ACC112 (cell line): ENCODE measurements at regions not wholly inside any gene's neighbourhood (a gene's known extent, or its start where the extent isn't known, plus 50 kb on each side); places are given as distances from the start of the nearest gene placed in this dataset.

Experiments used
- H2AFZ ChIP-seq: fragments of 200-600 bp; sonication (generic); one replicate; pipeline ENCODE4 v1.6.0; 2017; ENCODE audit warnings: antibody characterized with exemption, low read length; ENCODE audit not compliant: unreplicated experiment
- H3K27ac ChIP-seq: fragments of 200-600 bp; sonication (generic); 2 replicates; pipeline ENCODE4 v1.5.1; 2014; ENCODE audit warnings: low read depth, mild to moderate bottlenecking, antibody characterized with exemption, low read length, moderate library complexity
- H3K27me3 ChIP-seq: fragments of 200-600 bp; sonication (generic); 2 replicates; pipeline ENCODE4 v1.6.1; 2014; ENCODE audit warnings: mild to moderate bottlenecking, antibody characterized with exemption, low read length, moderate library complexity, mixed read lengths; ENCODE audit not compliant: insufficient read depth
- H3K36me3 ChIP-seq: fragments of 200-600 bp; sonication (generic); 2 replicates; pipeline ENCODE4 v1.6.1; 2016; ENCODE audit warnings: mild to moderate bottlenecking, antibody characterized with exemption, low read length, moderate library complexity, mixed read lengths; ENCODE audit not compliant: insufficient read depth
- H3K4me1 ChIP-seq: fragments of 200-600 bp; sonication (generic); one replicate; pipeline ENCODE4 v1.6.1; 2016; ENCODE audit warnings: low read length, mixed read lengths; ENCODE audit not compliant: insufficient read depth, unreplicated experiment, control insufficient read depth
- H3K4me3 ChIP-seq: fragments of 200-600 bp; sonication (generic); 2 replicates; pipeline ENCODE4 v1.5.1; 2014; ENCODE audit warnings: mild to moderate bottlenecking, low read depth, low read length
- H3K79me2 ChIP-seq: fragments of 200-600 bp; sonication (generic); one replicate; pipeline ENCODE4 v1.6.0; 2016; ENCODE audit warnings: low read length; ENCODE audit not compliant: control insufficient read depth, unreplicated experiment, insufficient read depth

- Histone ChIP-seq H3K27me3 (no peaks in the 10 kb centered on the region), H3K36me3 (no peaks in the 10 kb centered on the region), H3K27ac (no peak overlapping the region), H2AFZ (no peak overlapping the region), H3K79me2 (no peaks in the 10 kb centered on the region), H3K4me3 (no peak overlapping the region), H3K4me1 (no peaks in the 10 kb centered on the region)
Measured at GRCh38 chr4:45063696-45064095, 337.3 kb upstream of the GNPDA2 start.

- Histone ChIP-seq H3K36me3 (no peaks in the 10 kb centered on the region), H3K27ac (no peak overlapping the region), H2AFZ (no peak overlapping the region), H3K4me1 (no peaks in the 10 kb centered on the region), H3K4me3 (no peak overlapping the region), H3K27me3 (no peaks in the 10 kb centered on the region), H3K79me2 (no peaks in the 10 kb centered on the region)
Measured at GRCh38 chr4:45062935-45063545, 336.7 kb upstream of the GNPDA2 start.

GRCh38 chr4:45043911-45044310 lies 317.6 kb upstream of the GNPDA2 start:
- H2AFZ ChIP-seq: no peak overlapping the region
- H3K4me3 ChIP-seq: no peak overlapping the region
- H3K4me1 ChIP-seq: no peaks in the 10 kb centered on the region
- H3K79me2 ChIP-seq: no peaks in the 10 kb centered on the region
- no peak overlapping the region for H3K27ac ChIP-seq
- H3K27me3 ChIP-seq: no peaks in the 10 kb centered on the region
- H3K36me3 ChIP-seq: no peaks in the 10 kb centered on the region

DNA sequence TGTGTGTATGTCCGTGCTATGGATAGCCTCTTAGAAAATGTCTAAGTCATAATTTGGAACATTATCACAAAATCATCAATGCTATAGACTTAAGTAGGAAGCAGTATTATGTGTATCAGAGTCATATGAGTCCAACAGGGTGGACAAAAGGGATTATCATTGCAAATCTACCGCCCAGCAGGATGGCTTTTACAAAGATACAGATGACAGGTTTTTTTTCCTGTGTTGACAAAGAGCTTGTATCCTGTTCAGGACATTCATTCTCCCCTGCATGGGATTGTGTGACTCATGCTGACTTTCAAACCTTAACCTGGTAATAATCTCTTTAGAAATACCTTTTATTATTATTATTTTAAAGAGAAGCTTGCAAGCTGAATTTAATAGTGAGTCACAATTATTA lies 310.3 kb upstream of the GNPDA2 start:
- Histone ChIP-seq H3K36me3 (no peaks in the 10 kb centered on the region), H3K27me3 (no peaks in the 10 kb centered on the region), H3K4me1 (no peaks in the 10 kb centered on the region), H3K27ac (no peak overlapping the region), H3K4me3 (no peak overlapping the region), H2AFZ (no peak overlapping the region), H3K79me2 (no peaks in the 10 kb centered on the region)

- Histone ChIP-seq H3K4me3 (no peak overlapping the region), H3K27ac (no peak overlapping the region), H3K4me1 (no peaks in the 10 kb centered on the region), H3K27me3 (no peaks in the 10 kb centered on the region), H3K36me3 (no peaks in the 10 kb centered on the region), H3K79me2 (no peaks in the 10 kb centered on the region), H2AFZ (no peak overlapping the region)
Measured at GRCh38 chr4:45033676-45034419, 307.5 kb upstream of the GNPDA2 start.

DNA sequence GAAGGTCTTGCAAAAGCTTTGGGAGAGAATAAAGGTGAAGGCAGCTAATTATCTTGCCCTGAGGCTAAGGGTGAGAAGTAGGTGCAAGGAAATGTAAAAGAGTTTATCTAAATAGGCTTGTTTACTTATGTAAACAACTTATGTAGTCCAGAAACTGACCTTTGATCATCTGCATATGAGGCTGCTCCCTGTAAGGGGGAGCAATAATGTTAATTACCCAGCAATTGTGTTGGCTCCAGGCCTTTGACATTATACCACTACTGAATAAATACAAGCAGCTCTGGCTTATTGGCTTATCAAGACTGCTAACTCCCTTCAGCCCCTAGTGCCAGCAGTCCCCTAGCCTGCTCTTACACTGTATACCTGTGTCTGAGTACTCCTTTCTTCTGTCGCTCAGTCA lies 303.7 kb upstream of the GNPDA2 start:
- H3K27ac ChIP-seq: no peak overlapping the region
- H3K79me2 ChIP-seq: no peaks in the 10 kb centered on the region
- H3K4me3 ChIP-seq: no peak overlapping the region
- no peaks in the 10 kb centered on the region for H3K36me3 ChIP-seq
- H3K27me3 ChIP-seq: no peaks in the 10 kb centered on the region
- no peak overlapping the region for H2AFZ ChIP-seq
- H3K4me1 ChIP-seq: no peaks in the 10 kb centered on the region

DNA sequence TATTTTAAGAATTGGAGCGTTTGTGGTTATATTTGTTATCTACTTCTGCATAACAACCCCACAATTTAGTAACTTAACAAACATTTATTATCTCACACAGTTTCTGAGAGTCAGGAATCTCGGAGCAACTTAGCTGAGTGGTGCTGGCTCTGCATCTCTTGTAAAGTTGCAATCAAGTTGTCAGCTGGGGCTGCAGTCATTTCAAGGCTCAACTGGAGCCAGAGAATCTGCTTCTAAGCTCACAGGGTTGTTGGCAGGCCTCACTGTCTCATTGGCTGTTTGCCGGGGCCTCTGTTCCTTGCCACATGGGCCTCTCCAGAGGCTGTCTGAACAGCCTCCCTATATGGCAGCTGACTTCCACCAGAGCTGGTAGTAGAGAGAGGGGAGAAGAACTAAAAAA lies 281.2 kb upstream of the GNPDA2 start:
- H3K27me3 ChIP-seq: no peaks in the 10 kb centered on the region
- no peaks in the 10 kb centered on the region for H3K4me1 ChIP-seq
- H3K27ac ChIP-seq: no peak overlapping the region
- no peak overlapping the region for H3K4me3 ChIP-seq
- H3K79me2 ChIP-seq: no peaks in the 10 kb centered on the region
- no peaks in the 10 kb centered on the region for H3K36me3 ChIP-seq
- no peak overlapping the region for H2AFZ ChIP-seq

GRCh38 chr4:45006078-45006477 lies 279.7 kb upstream of the GNPDA2 start:
- H3K36me3 ChIP-seq: no peaks in the 10 kb centered on the region
- no peaks in the 10 kb centered on the region for H3K27me3 ChIP-seq
- no peaks in the 10 kb centered on the region for H3K4me1 ChIP-seq
- no peak overlapping the region for H3K27ac ChIP-seq
- no peak overlapping the region for H3K4me3 ChIP-seq
- no peaks in the 10 kb centered on the region for H3K79me2 ChIP-seq
- H2AFZ ChIP-seq: no peak overlapping the region

DNA sequence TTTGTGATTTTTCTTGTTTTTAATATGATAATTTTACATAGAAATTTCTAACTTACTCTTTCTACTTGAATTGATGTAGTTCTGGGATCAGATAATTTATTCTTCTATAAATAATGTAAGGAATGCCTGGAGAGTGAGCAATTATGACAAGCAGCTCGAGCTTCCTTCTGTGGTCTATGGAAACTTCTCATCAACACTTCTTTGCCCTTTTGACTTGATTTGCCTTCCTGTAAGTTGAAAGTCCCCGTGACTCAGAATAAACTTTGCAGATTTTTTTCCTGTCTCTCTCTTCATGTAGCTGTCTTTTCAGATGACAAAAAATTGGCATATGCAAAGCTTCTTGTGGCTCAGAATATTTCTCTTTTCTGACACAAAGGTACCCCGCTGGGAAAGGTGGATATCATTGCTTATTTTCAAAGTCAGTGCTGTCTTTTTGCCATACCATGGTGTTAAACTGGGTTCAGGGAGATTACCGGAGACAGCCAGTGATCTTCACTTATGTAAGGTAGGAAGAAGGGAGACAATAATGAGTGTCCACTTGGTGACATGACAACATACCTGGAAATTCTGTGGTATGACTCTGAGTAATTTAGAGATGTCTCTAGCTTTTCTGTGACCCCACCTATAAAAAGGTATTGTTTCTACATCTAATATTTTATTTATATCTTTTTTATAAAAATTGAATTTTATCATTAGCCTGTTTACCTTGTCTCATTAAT lies 278.6 kb upstream of the GNPDA2 start:
- Histone ChIP-seq H3K27ac (no peak overlapping the region), H2AFZ (no peak overlapping the region), H3K27me3 (no peaks in the 10 kb centered on the region), H3K36me3 (no peaks in the 10 kb centered on the region), H3K4me1 (no peaks in the 10 kb centered on the region), H3K79me2 (no peaks in the 10 kb centered on the region), H3K4me3 (no peak overlapping the region)

DNA sequence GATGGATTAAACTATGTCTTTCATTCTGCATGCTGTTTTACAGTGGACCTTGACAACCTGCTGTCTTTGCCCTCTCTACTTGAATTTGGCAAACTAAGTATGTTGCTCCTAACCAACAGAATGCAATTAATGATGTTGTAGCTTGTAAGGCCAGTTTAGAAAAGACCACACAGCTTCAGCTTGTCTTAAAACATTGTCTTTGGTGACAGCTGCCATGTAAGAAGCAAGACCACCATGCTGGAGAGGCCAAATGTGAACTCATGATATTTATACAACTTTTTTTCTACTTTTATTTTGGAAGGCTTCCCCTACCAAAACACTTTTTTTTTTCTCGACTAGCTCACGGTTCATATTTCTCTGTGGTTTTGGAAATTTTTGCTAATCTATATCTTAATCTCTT lies 278.0 kb upstream of the GNPDA2 start:
- Histone ChIP-seq H3K79me2 (no peaks in the 10 kb centered on the region), H3K27ac (no peak overlapping the region), H3K4me1 (no peaks in the 10 kb centered on the region), H2AFZ (no peak overlapping the region), H3K27me3 (no peaks in the 10 kb centered on the region), H3K36me3 (no peaks in the 10 kb centered on the region), H3K4me3 (no peak overlapping the region)
